Inflammatory macrophage treated with lipopolysaccharide for 1 hour (primary cell): ENCODE measurements at regions not wholly inside any gene's neighbourhood (a gene's known extent, or its start where the extent isn't known, plus 50 kb on each side); places are given as distances from the start of the nearest gene placed in this dataset.
"Not testable (repeated sequence)": the region's sequence is repeated elsewhere in the genome, so short reads cannot be mapped to it uniquely, and the experiment has no call there.

ENCODE experiments used
- DNase-seq, 2 donors: peaks; one replicate each; pipeline ENCODE4 v3.0.0-alpha.2; 2020 to 2022

DNA sequence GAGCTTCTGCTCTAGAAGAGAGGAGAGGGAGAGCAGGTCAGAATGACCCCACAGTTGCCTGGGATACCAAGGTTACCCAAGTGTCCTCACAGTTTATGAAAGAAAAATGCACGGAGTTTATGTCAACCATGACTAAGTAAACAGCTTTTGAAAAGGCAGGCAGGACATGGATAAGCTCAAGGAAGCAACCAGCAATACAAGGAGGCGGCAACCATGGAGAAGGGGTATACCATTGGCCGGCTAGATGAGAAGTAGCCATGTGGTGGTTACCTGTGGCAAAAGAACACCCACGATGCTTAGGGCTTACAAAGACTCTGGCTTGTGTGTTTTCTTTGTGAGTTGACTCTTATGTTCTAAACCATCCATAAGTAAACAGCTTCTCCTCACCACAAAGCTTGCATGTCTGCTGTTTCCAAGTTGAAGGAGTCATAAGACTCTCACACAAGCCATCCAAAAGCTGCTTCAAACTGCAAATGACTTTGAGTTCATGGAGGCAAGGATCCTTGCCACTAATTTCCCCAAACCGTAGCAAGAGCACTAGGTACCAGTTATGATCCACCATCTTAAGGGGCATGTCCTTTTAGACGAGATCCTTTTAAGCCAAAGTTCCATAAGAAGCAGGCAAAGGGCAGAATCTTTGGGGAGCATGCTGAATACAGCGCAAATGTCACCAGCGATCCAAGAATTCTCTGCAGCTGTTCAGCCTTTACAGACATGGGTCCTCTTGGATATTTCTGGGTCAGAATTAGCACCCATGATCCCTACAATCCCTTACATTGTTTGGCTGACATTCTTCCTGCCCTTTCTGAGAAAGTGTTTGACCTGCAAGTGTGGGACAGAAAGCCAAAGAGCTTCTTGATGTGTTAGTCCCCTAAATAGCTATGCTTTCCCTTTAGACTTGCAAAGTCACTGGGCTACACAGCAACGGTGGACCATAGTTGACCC lies 74.8 kb upstream of the IPO5 start:
- DNase-seq: no peak

DNA sequence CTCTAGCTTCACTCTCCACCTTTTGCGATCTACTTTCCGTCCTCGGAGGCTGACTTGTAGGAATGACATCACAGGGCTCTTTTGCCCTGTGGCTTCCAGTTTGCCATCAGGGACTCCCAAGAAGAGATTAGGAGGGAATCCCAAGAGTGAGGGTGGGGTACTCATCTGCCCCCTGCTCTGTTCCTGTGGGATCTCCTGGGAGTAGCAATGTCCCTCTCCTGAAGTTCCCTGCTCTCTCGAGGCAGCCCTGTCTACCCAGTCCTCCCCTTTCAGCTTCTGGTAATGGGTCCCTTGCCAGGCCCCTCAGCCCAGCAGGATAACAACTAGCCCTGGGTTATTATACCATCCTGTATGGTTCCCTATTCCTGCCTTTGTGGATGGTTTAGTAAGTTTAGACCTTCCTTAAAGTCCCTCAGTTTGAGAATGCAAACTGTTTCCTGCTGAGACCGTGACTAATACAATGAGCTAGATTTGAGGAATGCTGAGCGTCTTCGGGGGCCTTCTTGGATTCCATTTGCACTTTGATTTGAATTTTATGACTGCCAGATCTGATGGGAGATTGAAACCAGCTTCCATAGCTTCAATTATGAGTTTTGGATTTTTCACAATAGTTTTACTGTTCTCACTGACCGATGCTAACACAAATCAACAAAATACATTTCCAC lies 73.7 kb upstream of the IPO5 start:
- DNase-seq: no peak

DNA sequence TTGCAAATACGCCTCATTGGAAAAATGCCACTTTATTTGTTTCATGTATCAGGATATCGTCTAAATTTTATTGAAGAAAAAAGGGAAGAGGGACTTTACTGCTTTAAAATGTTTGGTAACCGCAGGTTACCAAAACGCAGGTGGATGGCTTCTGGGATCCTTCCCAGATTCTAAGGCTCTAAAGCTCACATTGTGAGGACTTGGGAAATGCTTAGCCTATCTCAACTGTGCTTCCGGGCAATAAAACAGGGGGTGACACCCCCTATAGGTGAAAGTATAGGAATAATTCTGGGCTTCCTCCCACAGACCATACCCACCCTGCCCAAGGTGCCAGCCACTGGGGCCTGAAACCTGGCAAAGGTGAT lies 73.2 kb upstream of the IPO5 start:
- DNase-seq: no peak

DNA sequence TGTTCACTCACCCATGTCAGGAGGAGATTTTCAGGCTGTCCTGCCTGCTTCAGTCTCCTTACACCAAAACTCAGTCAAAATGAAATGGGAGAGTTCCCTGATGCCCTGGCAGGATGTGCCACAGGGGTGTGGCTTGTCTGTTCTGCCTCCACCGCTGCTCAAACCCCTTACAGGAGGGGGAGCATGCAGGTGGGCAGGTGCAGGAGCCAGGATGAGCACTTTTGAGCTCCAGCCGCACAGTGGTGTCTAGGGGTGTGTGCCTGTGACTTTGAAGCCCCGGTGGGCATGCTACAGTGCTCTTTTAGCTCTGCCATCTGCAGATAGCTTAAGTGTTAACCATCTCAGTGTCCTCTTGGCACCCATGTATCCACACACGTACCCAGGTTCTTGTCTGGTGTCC lies 71.9 kb upstream of the IPO5 start:
- no peak for DNase-seq

DNA sequence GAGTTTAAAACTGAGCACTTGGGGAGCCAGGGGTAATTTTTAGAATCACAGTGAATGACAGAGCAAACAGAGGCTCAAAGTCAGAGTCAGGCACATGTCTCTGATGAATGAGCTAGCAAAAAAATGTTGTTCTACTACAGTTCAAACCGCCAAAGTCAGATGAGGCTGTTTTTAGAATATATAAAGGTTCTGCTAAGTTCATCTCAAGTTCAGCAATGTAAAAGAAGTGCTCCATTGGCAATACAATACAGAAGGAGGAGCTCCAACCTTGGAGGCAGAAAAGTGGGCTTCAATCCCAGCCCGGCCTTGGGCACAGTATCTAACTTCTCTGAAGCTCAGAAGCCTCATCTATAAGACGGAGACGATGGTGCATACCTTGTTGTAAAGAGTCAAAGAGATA lies 70.1 kb upstream of the IPO5 start:
- no peak for DNase-seq

DNA sequence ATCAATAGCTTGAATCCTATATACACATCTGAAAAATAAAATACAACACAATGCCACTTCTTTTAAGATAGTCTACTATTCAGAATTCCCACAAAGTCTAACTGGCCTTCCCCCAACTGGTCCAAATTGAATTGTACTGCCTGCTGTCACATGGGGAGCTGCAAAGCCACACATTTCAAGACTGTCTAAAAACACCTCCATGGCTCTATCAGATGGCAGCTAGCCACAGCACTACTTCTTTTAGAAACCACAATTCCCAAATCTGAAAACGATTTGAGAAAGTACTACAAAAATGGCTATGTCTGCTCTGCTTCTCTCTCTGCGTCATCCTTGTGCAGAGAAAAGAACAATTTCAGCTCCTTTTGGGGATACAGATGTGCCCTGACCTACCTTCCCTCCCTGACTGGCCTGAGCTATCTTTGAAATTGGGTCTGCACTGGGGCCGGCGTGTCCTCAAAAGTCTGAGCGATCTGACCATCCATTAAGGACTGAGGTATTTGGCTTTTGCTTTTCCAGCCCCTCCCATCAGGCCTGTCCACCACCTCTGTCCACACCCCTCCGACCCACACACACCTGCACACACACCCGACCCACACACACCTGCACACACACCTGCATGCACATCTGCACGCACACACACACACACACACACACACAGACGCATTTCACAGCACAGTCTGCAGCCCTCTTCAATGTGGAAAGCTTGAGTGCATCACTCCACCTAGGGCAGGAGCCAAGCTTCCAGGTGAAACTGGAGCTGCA lies 68.6 kb upstream of the IPO5 start:
- no peak for DNase-seq

DNA sequence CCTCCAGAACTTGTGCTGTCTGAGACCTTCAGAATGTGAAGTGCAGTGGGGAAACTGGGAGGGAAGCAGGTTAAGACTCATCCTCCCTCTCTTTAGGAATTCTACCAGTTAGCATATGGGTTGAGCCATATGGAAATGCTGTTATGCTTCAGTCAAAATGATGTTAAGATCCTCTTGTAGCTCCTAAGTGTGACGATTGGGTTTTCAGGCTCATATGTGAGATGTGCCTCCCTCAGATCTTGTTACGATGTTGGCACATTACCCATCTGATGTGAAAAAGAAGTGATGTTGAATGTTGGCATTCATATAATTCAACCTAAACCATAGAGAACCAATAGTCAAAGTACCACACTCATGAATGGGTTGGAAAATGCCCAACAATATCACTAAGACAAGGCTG lies 67.8 kb upstream of the IPO5 start:
- DNase-seq: no peak

DNA sequence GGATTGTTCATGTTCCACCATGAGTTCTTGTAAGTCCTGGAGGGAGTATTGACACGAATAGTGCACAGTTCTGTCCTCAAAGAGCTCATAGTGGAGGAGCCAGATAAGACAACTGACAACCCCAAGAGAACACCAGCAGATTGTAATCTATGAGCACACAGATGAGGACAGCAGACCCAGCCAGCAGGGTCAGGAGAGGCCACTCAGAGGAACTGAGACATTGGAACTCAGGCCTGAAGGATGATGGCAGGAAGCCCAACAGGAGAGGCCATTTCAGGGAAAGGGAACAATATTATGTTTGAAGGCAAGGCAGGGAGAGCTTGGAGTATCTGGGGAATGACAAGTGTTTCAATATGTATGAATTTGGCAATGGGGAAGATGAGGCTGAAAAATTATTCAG lies 63.7 kb upstream of the IPO5 start:
- no peak for DNase-seq

DNA sequence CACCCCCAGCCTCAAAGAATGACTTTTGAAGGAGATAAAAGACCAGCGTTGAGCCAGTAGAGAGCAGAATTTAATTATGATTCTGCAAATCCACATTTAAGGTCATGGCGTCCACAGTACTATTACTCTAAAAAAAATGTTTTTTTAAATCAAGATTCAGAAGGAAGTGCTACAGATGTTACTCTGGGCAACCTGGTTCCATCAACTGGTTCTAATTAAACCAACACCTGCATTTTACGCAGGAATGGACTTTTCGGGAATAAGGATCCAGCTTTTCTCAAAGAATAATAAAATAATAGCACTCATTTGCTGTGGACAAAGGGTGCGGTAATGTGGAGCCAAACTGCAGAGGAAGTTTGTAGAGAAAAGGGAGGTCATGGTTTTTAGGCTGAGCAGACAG lies 62.9 kb upstream of the IPO5 start:
- no peak for DNase-seq

DNA sequence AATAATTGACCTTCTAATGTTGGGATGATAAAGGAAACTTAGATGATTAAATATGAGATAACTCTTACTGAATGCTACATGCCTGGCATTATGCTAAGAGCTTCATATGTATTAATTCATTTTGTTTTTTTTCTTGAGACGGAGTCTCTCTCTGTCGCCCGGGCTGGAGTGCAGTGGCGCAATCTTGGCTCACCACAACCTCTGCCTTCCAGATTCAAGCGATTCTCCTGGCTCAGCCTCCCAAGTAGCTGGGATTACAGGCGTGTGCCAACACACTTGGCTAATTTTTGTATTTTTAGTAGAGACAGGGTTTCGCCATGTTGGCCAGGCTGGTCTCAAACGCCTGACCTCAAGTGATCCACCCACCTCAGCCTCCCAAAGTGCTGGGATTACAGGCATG lies 61.5 kb upstream of the IPO5 start:
- DNase-seq: not testable (repeated sequence)

DNA sequence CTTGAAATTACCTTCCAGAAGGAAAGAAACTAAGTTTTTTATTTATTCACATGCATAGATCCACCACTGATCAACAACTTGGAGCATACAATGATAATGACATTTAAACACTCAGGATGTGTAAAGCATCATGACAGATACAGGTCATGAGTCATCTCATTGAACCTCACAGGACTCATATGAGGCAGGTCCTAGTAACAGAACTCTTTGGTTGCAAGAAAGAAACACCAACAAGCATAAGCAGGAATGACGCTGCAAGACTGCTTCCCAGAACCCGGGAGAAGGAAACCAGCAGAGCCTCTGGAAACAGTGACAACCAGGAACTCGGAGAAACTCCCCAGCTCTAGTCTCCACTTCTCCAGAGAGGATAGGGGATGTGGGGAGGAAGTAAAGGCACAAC lies 60.8 kb upstream of the IPO5 start:
- no peak for DNase-seq

DNA sequence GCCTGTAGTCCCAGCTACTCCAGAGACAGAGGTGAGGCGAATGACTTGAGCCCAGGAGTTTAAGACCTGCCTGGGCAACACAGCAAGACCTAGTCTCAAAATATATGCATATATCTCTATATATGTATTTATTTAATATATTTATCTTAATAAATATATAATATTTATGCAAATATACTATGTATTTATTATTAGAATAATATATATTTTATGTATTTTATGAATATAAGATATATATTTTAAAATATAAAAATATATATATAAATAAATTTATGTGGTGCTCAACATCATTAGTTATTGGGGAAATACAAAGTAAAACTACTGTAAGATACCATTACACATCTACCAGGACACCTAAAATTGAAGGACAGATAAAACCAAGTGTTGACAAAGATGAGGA lies 58.1 kb upstream of the IPO5 start:
- DNase-seq: no peak

DNA sequence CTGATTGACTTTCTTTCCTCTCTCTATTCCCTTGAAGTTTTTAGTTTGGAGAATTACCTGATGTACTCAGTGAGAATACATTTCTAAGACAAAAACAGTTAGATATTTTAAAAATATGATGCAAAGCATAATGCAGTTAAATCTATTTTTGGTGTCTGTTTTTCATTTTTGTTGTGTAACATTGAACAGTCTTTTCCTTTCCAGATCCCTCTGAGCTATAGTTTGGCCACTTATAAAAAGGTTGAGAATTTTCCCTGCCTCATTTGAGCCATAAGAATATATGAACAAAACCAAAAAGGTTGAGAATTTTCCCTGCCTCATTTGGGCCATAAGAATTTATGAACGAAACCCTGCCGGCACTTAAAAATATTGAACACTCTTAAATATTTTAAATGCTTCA lies 57.0 kb upstream of the IPO5 start:
- no peak for DNase-seq

DNA sequence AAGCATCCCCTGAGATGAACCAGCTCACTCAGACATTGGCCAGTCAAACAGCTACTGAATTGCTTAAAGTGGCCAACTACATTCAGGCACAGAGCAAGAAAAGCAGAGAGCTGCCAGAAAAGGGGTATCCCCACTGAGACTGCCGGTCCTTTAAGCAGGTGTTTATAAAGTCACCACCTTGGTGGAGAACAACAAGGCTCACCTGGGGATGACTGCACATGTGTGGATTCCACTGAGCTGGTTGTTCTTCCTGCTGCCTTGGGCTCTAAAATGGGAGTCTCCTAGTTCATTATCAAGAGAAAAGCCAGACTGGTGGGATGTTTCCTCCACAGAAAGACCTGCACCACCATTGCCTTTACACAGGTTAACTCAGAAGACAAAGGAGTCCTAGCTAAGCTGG lies 51.8 kb upstream of the IPO5 start:
- no peak for DNase-seq
